ENCODE measurements at regions not wholly inside any gene's neighbourhood (a gene's known extent, or its start where the extent isn't known, plus 50 kb on each side); places are given as distances from the start of the nearest gene placed in this dataset.

DNA sequence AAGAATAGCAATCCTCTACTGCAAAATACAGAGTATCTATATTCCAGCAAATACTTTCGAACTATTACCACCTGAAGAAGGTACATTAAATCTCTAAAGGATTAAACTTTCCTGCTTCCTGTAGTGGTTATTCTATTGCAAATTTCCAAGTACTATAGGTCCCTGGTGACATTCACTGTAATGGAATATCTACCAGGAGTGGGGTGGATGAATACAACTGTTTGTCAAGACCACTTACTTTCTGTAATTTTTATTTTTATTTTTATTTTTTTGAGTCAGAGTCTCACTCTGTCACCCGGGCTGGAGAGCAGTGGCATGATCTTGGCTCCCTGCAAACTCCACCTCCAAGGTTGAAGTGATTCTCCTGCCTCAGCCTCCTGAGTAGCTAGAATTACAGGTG is 389.5 kb downstream of the TMEM114 start:
- TF ChIP-seq, protein P1, sequence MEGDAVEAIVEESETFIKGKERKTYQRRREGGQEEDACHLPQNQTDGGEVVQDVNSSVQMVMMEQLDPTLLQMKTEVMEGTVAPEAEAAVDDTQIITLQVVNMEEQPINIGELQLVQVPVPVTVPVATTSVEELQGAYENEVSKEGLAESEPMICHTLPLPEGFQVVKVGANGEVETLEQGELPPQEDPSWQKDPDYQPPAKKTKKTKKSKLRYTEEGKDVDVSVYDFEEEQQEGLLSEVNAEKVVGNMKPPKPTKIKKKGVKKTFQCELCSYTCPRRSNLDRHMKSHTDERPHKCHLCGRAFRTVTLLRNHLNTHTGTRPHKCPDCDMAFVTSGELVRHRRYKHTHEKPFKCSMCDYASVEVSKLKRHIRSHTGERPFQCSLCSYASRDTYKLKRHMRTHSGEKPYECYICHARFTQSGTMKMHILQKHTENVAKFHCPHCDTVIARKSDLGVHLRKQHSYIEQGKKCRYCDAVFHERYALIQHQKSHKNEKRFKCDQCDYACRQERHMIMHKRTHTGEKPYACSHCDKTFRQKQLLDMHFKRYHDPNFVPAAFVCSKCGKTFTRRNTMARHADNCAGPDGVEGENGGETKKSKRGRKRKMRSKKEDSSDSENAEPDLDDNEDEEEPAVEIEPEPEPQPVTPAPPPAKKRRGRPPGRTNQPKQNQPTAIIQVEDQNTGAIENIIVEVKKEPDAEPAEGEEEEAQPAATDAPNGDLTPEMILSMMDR (IDR thresholded peaks at IDR 0.05) = no peak
- TF ChIP-seq POLR2A (IDR thresholded peaks at IDR 0.05) = no peak

Data from adrenal gland (tissue), 5 donors.